Caco-2 (cell line): ENCODE measurements at regions not wholly inside any gene's neighbourhood (a gene's known extent, or its start where the extent isn't known, plus 50 kb on each side); places are given as distances from the start of the nearest gene placed in this dataset.

ENCODE experiments used
- BruUV-seq: library from RNA; stranded (reverse); fragments of 400-500 nt; replicated peaks from 2 replicates; lab custom pipeline; 2021; lab: Mats Ljungman, UMichigan
- CTCF ChIA-PET: fragments of 300-600 bp; sonication (Branson Sonifier 250); formaldehyde crosslinking; loops from one replicate; lab custom pipeline; 2022; ENCODE audit warnings: antibody characterized with exemption; lab: Charles Lee
- POLR2A ChIA-PET: fragments of 300-600 bp; sonication (Branson Sonifier 250); formaldehyde crosslinking; loops from one replicate; lab custom pipeline; 2022; ENCODE audit warnings: antibody characterized with exemption; lab: Charles Lee
- DNase-seq, 2 experiments: peaks; one replicate each; pipeline versions ENCODE4 v3.0.0 to v3.0.0-alpha.2; 2020 to 2022
- H3K27me3 ChIP-seq: replicated peaks from 2 replicates; pipeline ENCODE4 v1.6.0; 2011; ENCODE audit warnings: low read length; ENCODE audit not compliant: control insufficient read depth, insufficient read depth
- H3K36me3 ChIP-seq: 2 replicates; pipeline ENCODE4 v1.5.1; 2011; ENCODE audit warnings: low read length; ENCODE audit not compliant: control insufficient read depth, insufficient read depth
- H3K4me1 ChIP-seq: fragments of 250-450 bp; sonication (Bioruptor Pico); 2 replicates; pipeline ENCODE4 v1.5.1; 2020; ENCODE audit warnings: mild to moderate bottlenecking
- H3K4me3 ChIP-seq: 2 replicates; pipeline ENCODE4 v1.5.1; 2011; ENCODE audit warnings: low read depth, mild to moderate bottlenecking, control low read depth, low read length
- H3K9me3 ChIP-seq: fragments of 250-450 bp; sonication (Bioruptor Pico); 2 replicates; pipeline ENCODE4 v1.5.1; 2020; ENCODE audit warnings: mild to moderate bottlenecking, moderate library complexity
- H3K27ac Mint-ChIP-seq: one replicate; pipeline ENCODE4 v1.8.0; 2022; ENCODE audit warnings: mixed read lengths; ENCODE audit not compliant: unreplicated experiment
- H3K27me3 Mint-ChIP-seq: one replicate; pipeline ENCODE4 v1.8.0; 2022; ENCODE audit warnings: mixed read lengths; ENCODE audit not compliant: insufficient read depth, unreplicated experiment
- H3K36me3 Mint-ChIP-seq: one replicate; pipeline ENCODE4 v1.8.0; 2022; ENCODE audit warnings: mild to moderate bottlenecking, mixed read lengths; ENCODE audit not compliant: insufficient read depth, unreplicated experiment
- H3K4me1 Mint-ChIP-seq: one replicate; pipeline ENCODE4 v1.8.0; 2022; ENCODE audit warnings: low read depth, mixed read lengths; ENCODE audit not compliant: unreplicated experiment
- H3K4me3 Mint-ChIP-seq: one replicate; pipeline ENCODE4 v1.8.0; 2022; ENCODE audit warnings: mild to moderate bottlenecking, moderate library complexity, mixed read lengths; ENCODE audit not compliant: unreplicated experiment
- H3K9me3 Mint-ChIP-seq: one replicate; pipeline ENCODE4 v1.8.0; 2022; ENCODE audit warnings: mixed read lengths; ENCODE audit not compliant: unreplicated experiment
- CTCF ChIP-seq, 2 experiments: fragments of 200-600 bp in 1 of 2; IDR thresholded peaks; 1 replicate in 1 of 2; 2 replicates in 1 of 2; pipeline versions ENCODE4 v1.5.1 to v1.8.0; 2011 to 2022; ENCODE audit warnings: antibody characterized with exemption in 1 of 2, control low read depth in 1 of 2, inconsistent platforms in 1 of 2, low read depth in 1 of 2, low read length in 1 of 2, mild to moderate bottlenecking in 1 of 2, moderate library complexity in 1 of 2; ENCODE audit not compliant: insufficient read depth in 1 of 2, severe bottlenecking in 1 of 2, unreplicated experiment in 1 of 2
- intact Hi-C: fragments of 100-400 bp; cut with micrococcal nuclease; formaldehyde crosslinking; loops from one replicate; pipeline ENCODE4 v1.10.0; 2022; ENCODE audit not compliant: unreplicated experiment

- Mint-ChIP-seq H3K27ac (no peak overlapping the region), H3K27me3 (no peaks in the 10 kb centered on the region), H3K36me3 (no peaks in the 10 kb centered on the region), H3K9me3 (no peaks in the 10 kb centered on the region), H3K4me3 (no peak overlapping the region), H3K4me1 (no peaks in the 10 kb centered on the region)
- Histone ChIP-seq H3K4me1 (no peaks in the 10 kb centered on the region), H3K4me3 (no peak overlapping the region), H3K9me3 (no peaks in the 10 kb centered on the region), H3K27me3 (no peaks in the 10 kb centered on the region), H3K36me3 (no peaks in the 10 kb centered on the region)
- ChIA-PET CTCF (interaction anchor here (0.7 kb wide), 1 partner anchor 45 kb away, joined by 3 read pairs; no protein-coding TSS in a partner anchor), POLR2A (interaction anchor here (0.7 kb wide), 1 partner anchor 11 kb away, joined by 3 read pairs; no protein-coding TSS in a partner anchor)
- no peak for DNase-seq
- BruUV-seq: no TSS peak
- intact Hi-C loops: no loop called here
- no peak for TF ChIP-seq CTCF (IDR thresholded peaks at IDR 0.05; ENCODE audit: insufficient read depth in 1 of 2, low read depth in 1 of 2, low read length in 1 of 2, severe bottlenecking in 1 of 2, unreplicated experiment in 1 of 2)
Measured at GRCh38 chr7:24346716-24347115, 62.7 kb downstream of the NPY start.

- Mint-ChIP-seq H3K36me3 (no peaks in the 10 kb centered on the region), H3K4me1 (no peaks in the 10 kb centered on the region), H3K27ac (no peak overlapping the region), H3K9me3 (peaks cover 12% of the 10 kb centered on the region), H3K4me3 (no peak overlapping the region), H3K27me3 (no peaks in the 10 kb centered on the region)
- no peaks in the 10 kb centered on the region for H3K27me3 ChIP-seq
- H3K4me1 ChIP-seq: no peaks in the 10 kb centered on the region
- H3K4me3 ChIP-seq: no peak overlapping the region
- no peak for DNase-seq
- intact Hi-C loops: no loop called here
- no peaks in the 10 kb centered on the region for H3K36me3 ChIP-seq
- no TSS peak for BruUV-seq
- no peaks in the 10 kb centered on the region for H3K9me3 ChIP-seq
- no peak for TF ChIP-seq CTCF (IDR thresholded peaks at IDR 0.05; ENCODE audit: insufficient read depth in 1 of 2, low read depth in 1 of 2, low read length in 1 of 2, severe bottlenecking in 1 of 2, unreplicated experiment in 1 of 2)
- POLR2A ChIA-PET: no interaction called here
- CTCF ChIA-PET: no interaction called here
Measured at GRCh38 chr7:24349339-24349738, 65.3 kb downstream of the NPY start.

GRCh38 chr7:24354456-24354855 lies 70.5 kb downstream of the NPY start:
- Mint-ChIP-seq H3K36me3 (no peaks in the 10 kb centered on the region), H3K27me3 (no peaks in the 10 kb centered on the region), H3K9me3 (peaks cover 27% of the 10 kb centered on the region), H3K4me1 (no peaks in the 10 kb centered on the region), H3K4me3 (no peak overlapping the region), H3K27ac (no peak overlapping the region)
- ChIA-PET CTCF (no interaction called here), POLR2A (no interaction called here)
- DNase-seq: peak in 1 of 2 experiments; percentile 6
- Histone ChIP-seq H3K9me3 (no peaks in the 10 kb centered on the region), H3K27me3 (no peaks in the 10 kb centered on the region), H3K4me1 (no peaks in the 10 kb centered on the region), H3K36me3 (no peaks in the 10 kb centered on the region), H3K4me3 (no peak overlapping the region)
- BruUV-seq: no TSS peak
- intact Hi-C loops: no loop called here
- no peak for TF ChIP-seq CTCF (IDR thresholded peaks at IDR 0.05; ENCODE audit: insufficient read depth in 1 of 2, low read depth in 1 of 2, low read length in 1 of 2, severe bottlenecking in 1 of 2, unreplicated experiment in 1 of 2)
